Upper lobe of left lung (tissue), 4 donors: ENCODE measurements at regions not wholly inside any gene's neighbourhood (a gene's known extent, or its start where the extent isn't known, plus 50 kb on each side); places are given as distances from the start of the nearest gene placed in this dataset.

ENCODE experiments used
- EP300 ChIP-seq, 4 donors: sonication (generic); formaldehyde crosslinking; IDR thresholded peaks; one replicate each; pipeline ENCODE4 v1.5.1; 2017; ENCODE audit warnings: antibody characterized with exemption in 4 of 4, control low read depth in 2 of 4
- TF ChIP-seq, protein P1 (sequence below), 6 experiments: fragments of 450-650 bp in 4 of 6; fragments of 200-600 bp in 2 of 6; sonication (generic) in 2 of 6; IDR thresholded peaks; one replicate each; pipeline ENCODE4 v1.5.1; 2016 to 2019; ENCODE audit warnings: antibody characterized with exemption in 6 of 6

DNA sequence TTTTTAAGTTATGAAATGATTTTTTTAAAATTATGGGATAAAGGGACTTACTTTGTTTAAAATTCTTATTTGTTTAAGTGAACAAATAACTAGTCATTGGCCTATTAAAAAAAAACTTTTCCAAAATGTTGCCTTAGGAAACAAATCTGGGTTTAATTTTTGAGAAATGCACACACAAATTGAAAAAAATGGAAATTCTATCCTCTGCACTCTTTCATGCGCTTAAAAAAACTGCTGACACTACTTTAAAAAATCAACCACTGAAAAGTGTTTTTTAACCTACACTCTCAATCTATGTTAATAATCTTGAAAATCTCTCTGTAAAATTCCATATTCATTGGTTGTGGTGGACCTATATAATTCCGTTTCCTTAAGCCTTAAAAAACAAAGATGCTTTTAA, 163.4 kb upstream of the DAB2 start:
- TF ChIP-seq, protein P1, sequence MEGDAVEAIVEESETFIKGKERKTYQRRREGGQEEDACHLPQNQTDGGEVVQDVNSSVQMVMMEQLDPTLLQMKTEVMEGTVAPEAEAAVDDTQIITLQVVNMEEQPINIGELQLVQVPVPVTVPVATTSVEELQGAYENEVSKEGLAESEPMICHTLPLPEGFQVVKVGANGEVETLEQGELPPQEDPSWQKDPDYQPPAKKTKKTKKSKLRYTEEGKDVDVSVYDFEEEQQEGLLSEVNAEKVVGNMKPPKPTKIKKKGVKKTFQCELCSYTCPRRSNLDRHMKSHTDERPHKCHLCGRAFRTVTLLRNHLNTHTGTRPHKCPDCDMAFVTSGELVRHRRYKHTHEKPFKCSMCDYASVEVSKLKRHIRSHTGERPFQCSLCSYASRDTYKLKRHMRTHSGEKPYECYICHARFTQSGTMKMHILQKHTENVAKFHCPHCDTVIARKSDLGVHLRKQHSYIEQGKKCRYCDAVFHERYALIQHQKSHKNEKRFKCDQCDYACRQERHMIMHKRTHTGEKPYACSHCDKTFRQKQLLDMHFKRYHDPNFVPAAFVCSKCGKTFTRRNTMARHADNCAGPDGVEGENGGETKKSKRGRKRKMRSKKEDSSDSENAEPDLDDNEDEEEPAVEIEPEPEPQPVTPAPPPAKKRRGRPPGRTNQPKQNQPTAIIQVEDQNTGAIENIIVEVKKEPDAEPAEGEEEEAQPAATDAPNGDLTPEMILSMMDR (IDR thresholded peaks at IDR 0.05), result no peak
- no peak for TF ChIP-seq EP300 (IDR thresholded peaks at IDR 0.05)
